Calu3 (cell line): ENCODE measurements at regions not wholly inside any gene's neighbourhood (a gene's known extent, or its start where the extent isn't known, plus 50 kb on each side); places are given as distances from the start of the nearest gene placed in this dataset.
"Not testable (repeated sequence)": the region's sequence is repeated elsewhere in the genome, so short reads cannot be mapped to it uniquely, and the experiment has no call there.

ENCODE experiments used
- BruUV-seq: library from RNA; stranded (reverse); fragments of 400-500 nt; replicated peaks from 2 replicates; lab custom pipeline; 2021; lab: Mats Ljungman, UMichigan
- CTCF ChIA-PET: fragments of 300-600 bp; sonication (Branson Sonifier 250); formaldehyde crosslinking; loops from one replicate; lab custom pipeline; 2022; ENCODE audit warnings: antibody characterized with exemption; lab: Charles Lee
- DNase-seq: peaks from one replicate; pipeline ENCODE4 v3.0.0; 2022
- H3K27ac Mint-ChIP-seq: one replicate; pipeline ENCODE4 v1.8.0; 2022; ENCODE audit warnings: mixed read lengths; ENCODE audit not compliant: unreplicated experiment
- H3K27me3 Mint-ChIP-seq: one replicate; pipeline ENCODE4 v1.8.0; 2022; ENCODE audit warnings: mixed read lengths; ENCODE audit not compliant: unreplicated experiment
- H3K36me3 Mint-ChIP-seq: one replicate; pipeline ENCODE4 v1.8.0; 2022; ENCODE audit warnings: mild to moderate bottlenecking, moderate library complexity, mixed read lengths; ENCODE audit not compliant: insufficient read depth, unreplicated experiment
- H3K4me1 Mint-ChIP-seq: one replicate; pipeline ENCODE4 v1.8.0; 2022; ENCODE audit warnings: mild to moderate bottlenecking, low read depth, mixed read lengths; ENCODE audit not compliant: unreplicated experiment
- H3K4me3 Mint-ChIP-seq: one replicate; pipeline ENCODE4 v1.8.0; 2022; ENCODE audit warnings: mild to moderate bottlenecking, low read depth, moderate library complexity, mixed read lengths; ENCODE audit not compliant: unreplicated experiment
- H3K9me3 Mint-ChIP-seq: one replicate; pipeline ENCODE4 v1.8.0; 2022; ENCODE audit warnings: low read depth, mixed read lengths; ENCODE audit not compliant: unreplicated experiment
- CTCF ChIP-seq: fragments of 200-600 bp; IDR thresholded peaks from one replicate; pipeline ENCODE4 v1.8.0; 2022; ENCODE audit warnings: antibody characterized with exemption; ENCODE audit not compliant: unreplicated experiment
- intact Hi-C: fragments of 100-400 bp; cut with micrococcal nuclease; formaldehyde crosslinking; loops from one replicate; pipeline ENCODE4 v1.10.0; 2022; ENCODE audit not compliant: unreplicated experiment

GRCh38 chr14:105941226-105942166 is 415.1 kb downstream of the TMEM121 start:
- H3K27me3 Mint-ChIP-seq, result peaks cover 72% of the 10 kb centered on the region
- H3K9me3 Mint-ChIP-seq, result no peaks in the 10 kb centered on the region
- no TSS peak for BruUV-seq
- intact Hi-C loops, result loop anchor here (10.0 kb wide), 1 partner anchor 267 kb away; no protein-coding TSS in a partner anchor
- CTCF ChIA-PET, result no interaction called here
- no peaks in the 10 kb centered on the region for H3K36me3 Mint-ChIP-seq
- H3K4me1 Mint-ChIP-seq, result no peaks in the 10 kb centered on the region
- no peak overlapping the region for H3K27ac Mint-ChIP-seq
- no peak for DNase-seq
- H3K4me3 Mint-ChIP-seq, result no peak overlapping the region
- no peak for TF ChIP-seq CTCF

GRCh38 chr14:105942725-105943124 is 416.3 kb downstream of the TMEM121 start:
- H3K27me3 Mint-ChIP-seq, result peaks cover 84% of the 10 kb centered on the region
- H3K36me3 Mint-ChIP-seq, H3K9me3 Mint-ChIP-seq, CTCF ChIA-PET, H3K4me3 Mint-ChIP-seq, H3K4me1 Mint-ChIP-seq, H3K27ac Mint-ChIP-seq, DNase-seq, BruUV-seq: not testable (repeated sequence)
- intact Hi-C loops, result loop anchor here (10.0 kb wide), 1 partner anchor 268 kb away; no protein-coding TSS in a partner anchor

- H3K27ac Mint-ChIP-seq, result no peak overlapping the region
- TF ChIP-seq CTCF, result no peak
- CTCF ChIA-PET, result interaction anchor here (0.6 kb wide), 1 partner anchor 11 kb away, joined by 4 read pairs; no protein-coding TSS in a partner anchor
- no peaks in the 10 kb centered on the region for H3K36me3 Mint-ChIP-seq
- no peak overlapping the region for H3K4me3 Mint-ChIP-seq
- intact Hi-C loops, result loop anchor here (10.0 kb wide), 1 partner anchor 269 kb away; no protein-coding TSS in a partner anchor
- no peaks in the 10 kb centered on the region for H3K4me1 Mint-ChIP-seq
- H3K27me3 Mint-ChIP-seq, result peaks cover 96% of the 10 kb centered on the region
- no peaks in the 10 kb centered on the region for H3K9me3 Mint-ChIP-seq
- DNase-seq, result no peak
- BruUV-seq, result no TSS peak
Measured at GRCh38 chr14:105943973-105944602, 417.7 kb downstream of the TMEM121 start.

- BruUV-seq, result no TSS peak
- intact Hi-C loops, result loop anchor here (10.0 kb wide), 1 partner anchor 270 kb away; no protein-coding TSS in a partner anchor
- no peak overlapping the region for H3K27ac Mint-ChIP-seq
- H3K4me3 Mint-ChIP-seq, result no peak overlapping the region
- H3K4me1 Mint-ChIP-seq, result no peaks in the 10 kb centered on the region
- H3K36me3 Mint-ChIP-seq, result no peaks in the 10 kb centered on the region
- H3K27me3 Mint-ChIP-seq, result peaks cover 96% of the 10 kb centered on the region
- CTCF ChIA-PET, result interaction anchor here (0.6 to 1.0 kb wide), 2 partner anchors 12 to 45 kb away, joined by 3 to 4 read pairs; no protein-coding TSS in a partner anchor
- peak; percentile 85 for DNase-seq
- peak; percentile 81 for TF ChIP-seq CTCF
- no peaks in the 10 kb centered on the region for H3K9me3 Mint-ChIP-seq
Measured at GRCh38 chr14:105944632-105945610, 418.5 kb downstream of the TMEM121 start.
